ENCODE measurements at regions not wholly inside any gene's neighbourhood (a gene's known extent, or its start where the extent isn't known, plus 50 kb on each side); places are given as distances from the start of the nearest gene placed in this dataset.

- no peak for DNase-seq (ENCODE audit: low spot score)
These were observed 69.3 kb upstream of the IRX4 start for GRCh38 chr5:1952021-1952420.

GRCh38 chr5:1951165-1951816 is 68.6 kb upstream of the IRX4 start:
- no peak for DNase-seq (ENCODE audit: low spot score)

- DNase-seq (ENCODE audit: low spot score), result no peak
These were observed 68.0 kb upstream of the IRX4 start for GRCh38 chr5:1950708-1951103.

- no peak for DNase-seq (ENCODE audit: low spot score)
These were observed 67.5 kb upstream of the IRX4 start for GRCh38 chr5:1950096-1950707.

GRCh38 chr5:1949253-1949652 is 66.5 kb upstream of the IRX4 start:
- no peak for DNase-seq (ENCODE audit: low spot score)

GRCh38 chr5:1948663-1949191 is 66.0 kb upstream of the IRX4 start:
- no peak for DNase-seq (ENCODE audit: low spot score)

- no peak for DNase-seq (ENCODE audit: low spot score)
These were observed 65.4 kb upstream of the IRX4 start for GRCh38 chr5:1948111-1948510.

GRCh38 chr5:1946776-1947175 is 64.1 kb upstream of the IRX4 start:
- DNase-seq (ENCODE audit: low spot score), result no peak

GRCh38 chr5:1946122-1946677 is 63.5 kb upstream of the IRX4 start:
- no peak for DNase-seq (ENCODE audit: low spot score)

GRCh38 chr5:1945606-1946005 is 62.9 kb upstream of the IRX4 start:
- no peak for DNase-seq (ENCODE audit: low spot score)

GRCh38 chr5:1944408-1944807 is 61.7 kb upstream of the IRX4 start:
- no peak for DNase-seq (ENCODE audit: low spot score)

- DNase-seq (ENCODE audit: low spot score), result no peak
These were observed 60.8 kb upstream of the IRX4 start for GRCh38 chr5:1943481-1943880.

- DNase-seq (ENCODE audit: low spot score), result no peak
These were observed 59.9 kb upstream of the IRX4 start for GRCh38 chr5:1942630-1943029.

GRCh38 chr5:1942158-1942557 is 59.4 kb upstream of the IRX4 start:
- DNase-seq (ENCODE audit: low spot score), result no peak

GRCh38 chr5:1939256-1939655 is 56.5 kb upstream of the IRX4 start:
- no peak for DNase-seq (ENCODE audit: low spot score)

- DNase-seq (ENCODE audit: low spot score), result no peak
These were observed 55.7 kb upstream of the IRX4 start for GRCh38 chr5:1938310-1939000.

- DNase-seq (ENCODE audit: low spot score), result no peak
These were observed 54.9 kb upstream of the IRX4 start for GRCh38 chr5:1937590-1937989.

- no peak for DNase-seq (ENCODE audit: low spot score)
These were observed 54.2 kb upstream of the IRX4 start for GRCh38 chr5:1936901-1937300.

GRCh38 chr5:1936413-1936812 is 53.7 kb upstream of the IRX4 start:
- no peak for DNase-seq (ENCODE audit: low spot score)

- no peak for DNase-seq (ENCODE audit: low spot score)
These were observed 52.2 kb upstream of the IRX4 start for GRCh38 chr5:1934801-1935429.

GRCh38 chr5:1934056-1934394 is 51.3 kb upstream of the IRX4 start:
- no peak for DNase-seq (ENCODE audit: low spot score)

GRCh38 chr5:1933364-1934055 is 50.8 kb upstream of the IRX4 start:
- DNase-seq (ENCODE audit: low spot score), result no peak

Data from HuH-7.5 (cell line).